NCI-H526 treated with DMSO at 0.1 percent for 48 hours (cell line): ENCODE measurements at regions not wholly inside any gene's neighbourhood (a gene's known extent, or its start where the extent isn't known, plus 50 kb on each side); places are given as distances from the start of the nearest gene placed in this dataset.
"Not testable (repeated sequence)": the region's sequence is repeated elsewhere in the genome, so short reads cannot be mapped to it uniquely, and the experiment has no call there.

ENCODE experiments used
- DNase-seq: peaks from one replicate; lab custom pipeline; 2025; lab: John Stamatoyannopoulos, UW

GRCh38 chr10:108086502-108086901 lies 922.0 kb upstream of the SORCS1 start:
- no peak for DNase-seq

GRCh38 chr10:108082596-108082995 lies 918.1 kb upstream of the SORCS1 start:
- no peak for DNase-seq

- no peak for DNase-seq
These were observed 913.8 kb upstream of the SORCS1 start for GRCh38 chr10:108078263-108078662.

- DNase-seq: no peak
These were observed 908.0 kb upstream of the SORCS1 start for GRCh38 chr10:108072466-108072865.

DNA sequence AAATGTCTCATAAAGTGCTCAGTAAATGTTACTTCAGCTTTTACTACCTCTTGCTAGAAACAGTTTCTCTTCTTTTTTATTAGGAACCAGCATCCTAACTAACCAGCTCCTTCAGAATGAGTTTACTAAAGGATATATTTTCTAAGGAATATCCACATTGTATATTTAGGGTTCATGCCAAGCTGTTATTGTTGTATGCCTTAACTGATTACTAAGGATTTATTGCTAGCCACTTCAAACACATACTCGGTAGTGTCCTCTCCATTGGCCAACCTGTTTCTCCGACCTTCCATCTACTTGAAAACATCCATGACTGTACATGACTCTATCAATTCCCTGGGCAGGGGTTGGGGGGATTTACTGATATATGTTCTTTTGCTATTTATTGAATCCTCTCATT lies 906.3 kb upstream of the SORCS1 start:
- DNase-seq: no peak

DNA sequence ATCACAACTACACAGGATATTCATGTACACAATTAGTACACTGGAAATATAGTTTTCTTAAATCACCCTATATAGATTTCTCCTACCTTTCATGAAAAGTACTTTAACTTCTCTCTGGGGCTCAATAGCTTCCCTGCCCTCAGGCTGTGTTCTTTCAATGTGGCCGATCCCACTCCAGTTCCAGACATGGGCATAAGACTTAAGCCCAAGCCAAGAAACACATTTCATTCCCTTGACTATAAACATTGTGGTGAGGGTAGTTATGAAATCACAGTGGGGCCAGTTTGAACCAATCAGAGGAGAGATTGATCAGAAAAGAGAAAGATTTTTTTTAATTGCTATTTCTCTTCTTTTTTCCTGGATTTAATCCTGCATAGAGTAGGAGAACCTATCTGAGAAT lies 904.6 kb upstream of the SORCS1 start:
- no peak for DNase-seq

DNA sequence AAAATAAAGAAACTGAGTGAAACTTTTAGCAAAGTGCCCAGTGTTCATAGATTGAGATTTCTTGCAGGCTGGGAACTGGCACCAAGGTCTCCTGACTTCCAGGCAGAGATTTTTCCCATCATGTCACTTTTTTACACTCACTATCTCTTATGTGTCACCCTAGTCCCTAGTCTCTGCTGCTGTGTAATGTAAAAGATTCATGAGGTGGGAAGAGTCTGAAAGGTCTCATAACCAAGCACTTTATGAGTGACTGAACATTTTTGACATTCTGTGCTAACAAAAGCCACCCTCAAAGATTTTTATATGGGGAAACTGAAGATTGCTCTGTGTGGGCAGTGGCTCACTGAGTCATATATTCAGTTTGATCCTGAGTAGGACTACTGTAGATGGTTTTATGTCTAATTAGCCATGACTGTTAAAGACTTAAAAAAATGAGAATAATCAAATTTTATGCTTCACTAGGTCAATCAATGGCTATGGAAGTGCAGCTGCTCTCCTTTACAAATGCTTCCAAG lies 900.3 kb upstream of the SORCS1 start:
- no peak for DNase-seq

- DNase-seq: no peak
These were observed 895.7 kb upstream of the SORCS1 start for GRCh38 chr10:108060246-108060645.

- no peak for DNase-seq
These were observed 891.0 kb upstream of the SORCS1 start for GRCh38 chr10:108055506-108055905.

DNA sequence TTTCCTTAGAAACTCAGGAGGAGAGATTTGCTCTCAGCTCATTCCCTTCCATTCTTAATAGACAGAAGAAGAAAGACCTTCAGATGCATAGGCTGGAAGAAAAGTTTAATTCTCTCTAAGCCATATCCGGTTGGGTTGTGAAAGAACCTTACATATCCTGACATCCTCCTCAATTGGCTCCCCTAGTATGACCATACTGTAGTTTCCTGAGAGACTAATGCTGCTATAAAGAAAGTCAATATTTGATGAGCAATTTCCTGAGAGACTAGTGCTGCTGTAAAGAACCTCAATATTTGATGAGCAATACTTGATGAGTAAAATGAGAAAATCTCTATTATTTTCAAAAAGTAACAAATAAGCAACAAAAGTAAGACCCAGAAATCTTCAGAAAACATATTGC lies 888.5 kb upstream of the SORCS1 start:
- no peak for DNase-seq

GRCh38 chr10:108051218-108051617 lies 886.7 kb upstream of the SORCS1 start:
- no peak for DNase-seq

DNA sequence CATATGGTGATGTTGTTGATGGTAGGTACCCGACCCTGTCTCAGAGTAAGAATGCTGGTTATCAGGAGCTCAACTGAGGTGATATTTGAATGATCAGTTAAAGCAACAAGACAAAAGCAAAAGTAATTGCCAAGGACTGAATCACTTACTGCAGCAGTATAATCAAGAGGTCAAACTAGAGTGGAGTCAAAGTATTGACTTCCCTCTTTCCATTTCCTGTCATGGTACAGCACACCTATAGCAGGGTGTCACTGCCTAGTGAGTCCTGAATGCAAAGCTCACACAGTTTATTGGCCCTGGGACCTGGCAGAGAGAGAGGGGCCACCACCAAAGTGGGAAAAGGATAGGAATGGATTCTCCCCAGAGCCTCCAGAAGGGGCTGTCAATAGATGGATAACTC lies 886.1 kb upstream of the SORCS1 start:
- no peak for DNase-seq

GRCh38 chr10:108049668-108050067 lies 885.2 kb upstream of the SORCS1 start:
- no peak for DNase-seq

GRCh38 chr10:108048898-108049297 lies 884.4 kb upstream of the SORCS1 start:
- DNase-seq: no peak

DNA sequence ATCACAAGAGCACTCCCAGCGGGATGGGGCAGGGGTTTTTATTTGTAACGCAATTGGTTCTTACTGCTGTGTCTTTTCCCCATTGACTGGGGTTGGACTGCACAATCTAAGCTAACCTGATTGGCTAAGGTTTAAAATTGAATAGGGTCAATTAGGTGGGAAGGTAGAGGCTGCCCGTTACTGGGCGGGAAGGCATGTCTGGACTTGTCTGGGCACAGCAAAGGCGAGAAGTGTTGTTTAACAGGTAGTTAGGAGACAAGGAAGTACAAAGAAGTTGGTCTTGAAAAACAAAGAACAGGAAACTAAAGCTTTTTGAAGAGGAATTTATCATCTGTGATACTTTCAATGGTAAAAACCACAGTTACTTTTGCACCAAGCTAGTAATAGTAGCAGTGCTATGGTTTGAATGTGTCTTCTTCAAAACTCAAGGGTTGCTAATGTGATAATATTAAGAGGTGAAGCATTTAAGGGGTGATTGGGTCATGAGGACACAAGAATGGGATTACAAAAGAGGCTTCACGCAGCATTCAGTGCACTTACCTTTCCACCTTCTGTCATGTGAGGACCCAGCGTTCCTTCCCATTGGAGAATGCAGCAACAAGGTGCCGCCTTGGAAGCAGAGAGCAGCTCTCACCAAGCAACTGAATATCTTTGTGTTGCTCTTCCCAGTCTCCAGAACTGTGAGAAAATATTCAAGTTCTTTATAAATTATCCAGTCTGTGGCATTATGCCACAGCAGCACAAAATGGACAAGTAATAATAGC lies 875.5 kb upstream of the SORCS1 start:
- DNase-seq: no peak

DNA sequence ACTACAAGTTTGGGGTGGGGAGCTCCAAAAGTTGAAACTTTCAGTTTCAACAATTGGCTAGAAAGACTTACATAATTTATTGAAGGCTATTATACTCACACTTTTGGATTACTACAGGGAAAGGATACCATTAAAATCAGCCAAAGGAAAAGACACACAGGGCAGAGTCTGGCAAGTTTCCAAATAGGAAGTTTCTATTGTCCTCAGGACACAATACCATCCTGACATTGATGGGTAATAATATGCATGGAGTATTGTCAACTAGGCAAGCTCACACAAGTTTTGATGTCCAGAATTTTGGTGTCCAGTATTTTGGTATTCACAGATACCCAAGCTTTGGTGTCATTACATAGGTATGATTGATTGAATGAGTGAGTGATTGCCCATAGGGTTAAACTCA lies 872.6 kb upstream of the SORCS1 start:
- no peak for DNase-seq

DNA sequence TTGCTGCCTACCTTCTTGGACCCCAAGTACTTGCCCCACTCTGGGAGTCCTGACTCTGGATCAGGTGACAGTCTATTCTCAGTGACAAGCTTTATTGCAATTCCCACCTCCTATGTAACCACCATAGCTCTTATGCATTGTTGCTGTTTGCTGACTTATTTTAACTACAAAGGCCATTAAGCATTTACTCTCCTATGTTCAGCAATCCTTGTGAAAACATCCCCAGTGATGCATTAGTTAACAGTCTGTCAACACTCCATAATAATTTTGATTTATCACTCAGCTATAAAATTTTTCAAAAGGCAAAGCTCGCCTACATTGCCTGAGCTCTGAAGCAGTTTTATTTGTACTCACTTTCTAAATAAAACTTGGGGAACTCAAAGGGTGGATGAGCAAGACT lies 871.8 kb upstream of the SORCS1 start:
- no peak for DNase-seq

- no peak for DNase-seq
These were observed 870.3 kb upstream of the SORCS1 start for GRCh38 chr10:108034829-108035228.

- not testable (repeated sequence) for DNase-seq
These were observed 869.0 kb upstream of the SORCS1 start for GRCh38 chr10:108033518-108033917.

DNA sequence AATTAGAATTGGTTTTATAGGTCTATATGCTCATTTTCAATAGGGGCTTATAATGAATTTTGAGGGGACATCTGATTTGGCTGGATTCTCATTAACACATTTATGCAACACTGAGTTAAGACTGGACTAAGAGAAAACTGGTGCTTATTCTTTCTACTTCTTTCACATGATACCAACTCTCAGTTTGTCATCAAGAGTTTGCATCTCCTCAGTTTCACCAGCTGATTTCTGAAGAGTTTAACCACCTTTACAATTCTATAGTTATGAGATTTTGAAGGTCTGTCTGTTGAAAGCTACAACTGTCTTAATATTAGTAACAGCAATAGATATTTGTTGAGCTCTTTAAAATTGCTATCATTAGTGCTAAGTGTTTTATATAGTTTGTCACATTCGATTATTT lies 867.0 kb upstream of the SORCS1 start:
- no peak for DNase-seq

GRCh38 chr10:108014902-108015177 lies 850.3 kb upstream of the SORCS1 start:
- DNase-seq: no peak

GRCh38 chr10:108014145-108014901 lies 849.8 kb upstream of the SORCS1 start:
- DNase-seq: no peak

GRCh38 chr10:108005627-108006026 lies 841.1 kb upstream of the SORCS1 start:
- no peak for DNase-seq

DNA sequence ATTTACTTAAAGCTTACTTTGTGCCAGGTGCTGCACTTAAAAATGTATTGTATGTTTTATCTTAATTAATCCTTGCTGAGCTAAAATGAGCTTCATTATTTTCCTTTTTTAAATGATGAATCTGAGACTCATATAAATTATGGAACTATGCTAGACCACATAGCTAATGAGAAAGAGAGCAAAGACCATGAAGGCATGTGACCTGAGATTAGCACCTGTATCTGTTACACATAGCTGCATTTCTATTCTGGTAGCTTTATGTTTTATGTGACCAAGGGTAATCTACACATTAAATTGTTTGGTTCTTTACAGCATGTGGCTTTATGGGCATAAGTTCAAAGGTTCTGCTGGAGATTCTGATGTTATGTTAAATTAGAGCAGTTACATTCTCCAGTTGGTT lies 839.1 kb upstream of the SORCS1 start:
- no peak for DNase-seq
